ENCODE measurements at regions not wholly inside any gene's neighbourhood (a gene's known extent, or its start where the extent isn't known, plus 50 kb on each side); places are given as distances from the start of the nearest gene placed in this dataset.
"Not testable (repeated sequence)": the region's sequence is repeated elsewhere in the genome, so short reads cannot be mapped to it uniquely, and the experiment has no call there.

- H3K27me3 ChIP-seq (ENCODE audit: control insufficient read depth in 2 of 2, insufficient read depth in 2 of 2, low read length in 2 of 2), result no peaks in the 10 kb centered on the region
- intact Hi-C loops (cut with micrococcal nuclease) (no loop called here), in situ Hi-C loops (cut with MboI) (no loop called here)
- no peak overlapping the region for H3K27ac ChIP-seq (ENCODE audit: extremely low read depth, low read depth, low read length)
- no peak overlapping the region for H3K9ac ChIP-seq (ENCODE audit: insufficient read depth in 1 of 2, low read depth in 2 of 2, low read length in 2 of 2)
- WGBS (ENCODE audit: insufficient coverage, low coverage, missing lambda C conversion rate), result 2% methylated on average over 3 of the region's 3 CpGs
- no peaks in the 10 kb centered on the region for H3K9me1 ChIP-seq (ENCODE audit: control insufficient read depth, insufficient read depth, low read length)
- no peak overlapping the region for H2AFZ ChIP-seq (ENCODE audit: low read depth, low read length)
- H3K4me3 ChIP-seq, result no peak overlapping the region
- DNase-seq (ENCODE audit: extremely low read depth in 1 of 4, low spot score in 3 of 4), result no peak
- no peaks in the 10 kb centered on the region for H3K4me1 ChIP-seq (replicated peaks in 1 of 2; ENCODE audit: control insufficient read depth in 2 of 2, insufficient read depth in 2 of 2, low read length in 2 of 2)
- no peak for ATAC-seq
- BruUV-seq (replicated peaks), result no TSS peak
- TF ChIP-seq POU5F1 (IDR thresholded peaks at IDR 0.05; ENCODE audit: borderline replicate concordance, low read depth, low read length, partially characterized antibody) (no peak), NR3C1 (CRISPR knock-in tag; IDR thresholded peaks at IDR 0.05) (no peak), NR2C2 (CRISPR knock-in tag; IDR thresholded peaks at IDR 0.05) (no peak), NR2C2 (tag; IDR thresholded peaks at IDR 0.05) (no peak), ASH1L (IDR thresholded peaks at IDR 0.05; ENCODE audit: borderline replicate concordance, low read depth, partially characterized antibody) (no peak), STAT6 (CRISPR knock-in tag; IDR thresholded peaks at IDR 0.05) (no peak), ZNF655 (CRISPR knock-in tag; IDR thresholded peaks at IDR 0.05) (no peak)
- FAIRE-seq, result no peak
- H3K9me3 ChIP-seq (replicated peaks; ENCODE audit: control insufficient read depth, insufficient read depth, low read depth, low read length), result no peaks in the 10 kb centered on the region
- H4K20me1 ChIP-seq (replicated peaks; ENCODE audit: control insufficient read depth, insufficient read depth, low read length), result no peaks in the 10 kb centered on the region
- CTCF ChIA-PET (ENCODE audit: low intra/inter-chr PET ratio), result no interaction called here
- POLR2A ChIA-PET, result no interaction called here
- H3K36me3 ChIP-seq (ENCODE audit: control insufficient read depth, insufficient read depth, low read length), result no peaks in the 10 kb centered on the region
- no peaks in the 10 kb centered on the region for H3K79me2 ChIP-seq (ENCODE audit: control insufficient read depth, insufficient read depth, low read length)
- H3K4me2 ChIP-seq (ENCODE audit: insufficient read depth, low read length), result no peak overlapping the region
These were observed 359.6 kb downstream of the HS3ST1 start for GRCh38 chr4:11069083-11069482.

GRCh38 chr4:11066584-11066983 lies 362.1 kb downstream of the HS3ST1 start:
- H3K4me1 ChIP-seq (replicated peaks in 1 of 2; ENCODE audit: control insufficient read depth in 2 of 2, insufficient read depth in 2 of 2, low read length in 2 of 2); H3K79me2 ChIP-seq (ENCODE audit: control insufficient read depth, insufficient read depth, low read length); BruUV-seq (replicated peaks); in situ Hi-C loops (cut with MboI); H3K9me1 ChIP-seq (ENCODE audit: control insufficient read depth, insufficient read depth, low read length); H3K4me2 ChIP-seq (ENCODE audit: insufficient read depth, low read length); H3K9me3 ChIP-seq (replicated peaks; ENCODE audit: control insufficient read depth, insufficient read depth, low read depth, low read length); CTCF ChIA-PET (ENCODE audit: low intra/inter-chr PET ratio); H2AFZ ChIP-seq (ENCODE audit: low read depth, low read length); H3K27me3 ChIP-seq (ENCODE audit: control insufficient read depth in 2 of 2, insufficient read depth in 2 of 2, low read length in 2 of 2); DNase-seq (ENCODE audit: extremely low read depth in 1 of 4, low spot score in 3 of 4); intact Hi-C loops (cut with micrococcal nuclease); H3K27ac ChIP-seq (ENCODE audit: extremely low read depth, low read depth, low read length); FAIRE-seq; H3K36me3 ChIP-seq (ENCODE audit: control insufficient read depth, insufficient read depth, low read length); H3K4me3 ChIP-seq; ATAC-seq; POLR2A ChIA-PET; H3K9ac ChIP-seq (ENCODE audit: insufficient read depth in 1 of 2, low read depth in 2 of 2, low read length in 2 of 2); H4K20me1 ChIP-seq (replicated peaks; ENCODE audit: control insufficient read depth, insufficient read depth, low read length): not testable (repeated sequence)
- WGBS (ENCODE audit: insufficient coverage, low coverage, missing lambda C conversion rate), result 2% methylated on average over 22 of the region's 22 CpGs
